ENCODE measurements at regions not wholly inside any gene's neighbourhood (a gene's known extent, or its start where the extent isn't known, plus 50 kb on each side); places are given as distances from the start of the nearest gene placed in this dataset.

GRCh38 chr13:34256236-34256635 lies 438.3 kb downstream of the RFC3 start:
- no peak for TF ChIP-seq EZH2phosphoT487 (IDR thresholded peaks at IDR 0.05; ENCODE audit: borderline replicate concordance)
- no peak for TF ChIP-seq CTCF (conservative IDR thresholded peaks at IDR 0.05; ENCODE audit: low read length)
